ENCODE measurements at regions not wholly inside any gene's neighbourhood (a gene's known extent, or its start where the extent isn't known, plus 50 kb on each side); places are given as distances from the start of the nearest gene placed in this dataset.
"Not testable (repeated sequence)": the region's sequence is repeated elsewhere in the genome, so short reads cannot be mapped to it uniquely, and the experiment has no call there.

GRCh38 chr20:56900252-56900651 is 271.1 kb downstream of the TFAP2C start:
- no peak overlapping the region for H3K9ac ChIP-seq (ENCODE audit: low read depth in 1 of 2, low read length in 2 of 2)
- no peaks in the 10 kb centered on the region for H3K36me3 ChIP-seq (ENCODE audit: control insufficient read depth in 2 of 2, insufficient read depth in 2 of 2, low read length in 2 of 2)
- H3K27ac ChIP-seq (ENCODE audit: low read depth in 2 of 2, low read length in 2 of 2): no peak overlapping the region
- H3K27me3 ChIP-seq (ENCODE audit: control insufficient read depth in 2 of 2, insufficient read depth in 2 of 2, low read length in 2 of 2): no peaks in the 10 kb centered on the region
- H3K9me3 ChIP-seq (ENCODE audit: control insufficient read depth in 2 of 2, low read length in 2 of 2): no peaks in the 10 kb centered on the region
- no peak overlapping the region for H3K4me3 ChIP-seq (ENCODE audit: low read length in 2 of 2)
- no peaks in the 10 kb centered on the region for H3K4me1 ChIP-seq (ENCODE audit: control insufficient read depth in 2 of 2, insufficient read depth in 2 of 2, low read length in 2 of 2)

- H3K36me3 ChIP-seq (ENCODE audit: control insufficient read depth in 2 of 2, insufficient read depth in 2 of 2, low read length in 2 of 2): no peaks in the 10 kb centered on the region
- no peak overlapping the region for H3K9ac ChIP-seq (ENCODE audit: low read depth in 1 of 2, low read length in 2 of 2)
- no peaks in the 10 kb centered on the region for H3K4me1 ChIP-seq (ENCODE audit: control insufficient read depth in 2 of 2, insufficient read depth in 2 of 2, low read length in 2 of 2)
- H3K27me3 ChIP-seq (ENCODE audit: control insufficient read depth in 2 of 2, insufficient read depth in 2 of 2, low read length in 2 of 2): no peaks in the 10 kb centered on the region
- H3K4me3 ChIP-seq (ENCODE audit: low read length in 2 of 2): no peak overlapping the region
- no peak overlapping the region for H3K27ac ChIP-seq (ENCODE audit: low read depth in 2 of 2, low read length in 2 of 2)
- no peaks in the 10 kb centered on the region for H3K9me3 ChIP-seq (ENCODE audit: control insufficient read depth in 2 of 2, low read length in 2 of 2)
Observed at GRCh38 chr20:56903421-56903820, 274.3 kb downstream of the TFAP2C start.

GRCh38 chr20:56903858-56904257 is 274.8 kb downstream of the TFAP2C start:
- Histone ChIP-seq H3K36me3 (ENCODE audit: control insufficient read depth in 2 of 2, insufficient read depth in 2 of 2, low read length in 2 of 2) (no peaks in the 10 kb centered on the region), H3K27ac (ENCODE audit: low read depth in 2 of 2, low read length in 2 of 2) (no peak overlapping the region), H3K27me3 (ENCODE audit: control insufficient read depth in 2 of 2, insufficient read depth in 2 of 2, low read length in 2 of 2) (no peaks in the 10 kb centered on the region)

GRCh38 chr20:56909918-56910714 is 281.0 kb downstream of the TFAP2C start:
- Histone ChIP-seq H3K36me3 (ENCODE audit: control insufficient read depth in 2 of 2, insufficient read depth in 2 of 2, low read length in 2 of 2) (no peaks in the 10 kb centered on the region), H3K9me3 (ENCODE audit: control insufficient read depth in 2 of 2, low read length in 2 of 2) (no peaks in the 10 kb centered on the region), H3K9ac (ENCODE audit: low read depth in 1 of 2, low read length in 2 of 2) (no peak overlapping the region), H3K4me1 (ENCODE audit: control insufficient read depth in 2 of 2, insufficient read depth in 2 of 2, low read length in 2 of 2) (no peaks in the 10 kb centered on the region), H3K27ac (ENCODE audit: low read depth in 2 of 2, low read length in 2 of 2) (no peak overlapping the region), H3K4me3 (ENCODE audit: low read length in 2 of 2) (no peak overlapping the region), H3K27me3 (ENCODE audit: control insufficient read depth in 2 of 2, insufficient read depth in 2 of 2, low read length in 2 of 2) (no peaks in the 10 kb centered on the region)

More at GRCh38 chr20:56903858-56904257, 274.8 kb downstream of the TFAP2C start:
- no peaks in the 10 kb centered on the region for H3K4me1 ChIP-seq (ENCODE audit: control insufficient read depth in 2 of 2, insufficient read depth in 2 of 2, low read length in 2 of 2)
- H3K9me3 ChIP-seq (ENCODE audit: control insufficient read depth in 2 of 2, low read length in 2 of 2): no peaks in the 10 kb centered on the region
- no peak overlapping the region for H3K9ac ChIP-seq (ENCODE audit: low read depth in 1 of 2, low read length in 2 of 2)
- H3K4me3 ChIP-seq (ENCODE audit: low read length in 2 of 2): no peak overlapping the region

- no peaks in the 10 kb centered on the region for H3K36me3 ChIP-seq (ENCODE audit: control insufficient read depth in 2 of 2, insufficient read depth in 2 of 2, low read length in 2 of 2)
- H3K27me3 ChIP-seq (ENCODE audit: control insufficient read depth in 2 of 2, insufficient read depth in 2 of 2, low read length in 2 of 2): no peaks in the 10 kb centered on the region
- no peak overlapping the region for H3K9ac ChIP-seq (ENCODE audit: low read depth in 1 of 2, low read length in 2 of 2)
- H3K4me1 ChIP-seq (ENCODE audit: control insufficient read depth in 2 of 2, insufficient read depth in 2 of 2, low read length in 2 of 2): no peaks in the 10 kb centered on the region
- H3K27ac ChIP-seq (ENCODE audit: low read depth in 2 of 2, low read length in 2 of 2): no peak overlapping the region
- H3K9me3 ChIP-seq (ENCODE audit: control insufficient read depth in 2 of 2, low read length in 2 of 2): no peaks in the 10 kb centered on the region
- H3K4me3 ChIP-seq (ENCODE audit: low read length in 2 of 2): no peak overlapping the region
Observed at GRCh38 chr20:56911946-56912345, 282.8 kb downstream of the TFAP2C start.

- Histone ChIP-seq H3K9me3 (ENCODE audit: control insufficient read depth in 2 of 2, low read length in 2 of 2) (no peaks in the 10 kb centered on the region), H3K36me3 (ENCODE audit: control insufficient read depth in 2 of 2, insufficient read depth in 2 of 2, low read length in 2 of 2) (no peaks in the 10 kb centered on the region), H3K27ac (ENCODE audit: low read depth in 2 of 2, low read length in 2 of 2) (no peak overlapping the region), H3K27me3 (ENCODE audit: control insufficient read depth in 2 of 2, insufficient read depth in 2 of 2, low read length in 2 of 2) (no peaks in the 10 kb centered on the region), H3K4me3 (ENCODE audit: low read length in 2 of 2) (no peak overlapping the region), H3K9ac (ENCODE audit: low read depth in 1 of 2, low read length in 2 of 2) (no peak overlapping the region), H3K4me1 (ENCODE audit: control insufficient read depth in 2 of 2, insufficient read depth in 2 of 2, low read length in 2 of 2) (no peaks in the 10 kb centered on the region)
Observed at GRCh38 chr20:56914532-56914931, 285.4 kb downstream of the TFAP2C start.

GRCh38 chr20:56916345-56916622 is 287.2 kb downstream of the TFAP2C start:
- no peaks in the 10 kb centered on the region for H3K4me1 ChIP-seq (ENCODE audit: control insufficient read depth in 2 of 2, insufficient read depth in 2 of 2, low read length in 2 of 2)
- no peak overlapping the region for H3K27ac ChIP-seq (ENCODE audit: low read depth in 2 of 2, low read length in 2 of 2)
- H3K27me3 ChIP-seq (ENCODE audit: control insufficient read depth in 2 of 2, insufficient read depth in 2 of 2, low read length in 2 of 2): no peaks in the 10 kb centered on the region
- H3K9ac ChIP-seq (ENCODE audit: low read depth in 1 of 2, low read length in 2 of 2): no peak overlapping the region
- no peaks in the 10 kb centered on the region for H3K36me3 ChIP-seq (ENCODE audit: control insufficient read depth in 2 of 2, insufficient read depth in 2 of 2, low read length in 2 of 2)
- H3K9me3 ChIP-seq (ENCODE audit: control insufficient read depth in 2 of 2, low read length in 2 of 2): no peaks in the 10 kb centered on the region
- H3K4me3 ChIP-seq (ENCODE audit: low read length in 2 of 2): no peak overlapping the region

- H3K9ac ChIP-seq (ENCODE audit: low read depth in 1 of 2, low read length in 2 of 2); H3K36me3 ChIP-seq (ENCODE audit: control insufficient read depth in 2 of 2, insufficient read depth in 2 of 2, low read length in 2 of 2); H3K27ac ChIP-seq (ENCODE audit: low read depth in 2 of 2, low read length in 2 of 2); H3K4me3 ChIP-seq (ENCODE audit: low read length in 2 of 2); H3K4me1 ChIP-seq (ENCODE audit: control insufficient read depth in 2 of 2, insufficient read depth in 2 of 2, low read length in 2 of 2); H3K9me3 ChIP-seq (ENCODE audit: control insufficient read depth in 2 of 2, low read length in 2 of 2): not testable (repeated sequence)
- H3K27me3 ChIP-seq (ENCODE audit: control insufficient read depth in 2 of 2, insufficient read depth in 2 of 2, low read length in 2 of 2): peaks cover 0 to 16% of the 10 kb centered on the region in 2 donors
Observed at GRCh38 chr20:56920041-56920440, 290.9 kb downstream of the TFAP2C start.

- peaks cover 18 to 29% of the 10 kb centered on the region in 2 donors for H3K27me3 ChIP-seq (ENCODE audit: control insufficient read depth in 2 of 2, insufficient read depth in 2 of 2, low read length in 2 of 2)
- no peaks in the 10 kb centered on the region for H3K9me3 ChIP-seq (ENCODE audit: control insufficient read depth in 2 of 2, low read length in 2 of 2)
- H3K4me3 ChIP-seq (ENCODE audit: low read length in 2 of 2): no peak overlapping the region
- H3K4me1 ChIP-seq (ENCODE audit: control insufficient read depth in 2 of 2, insufficient read depth in 2 of 2, low read length in 2 of 2): no peaks in the 10 kb centered on the region
- no peak overlapping the region for H3K9ac ChIP-seq (ENCODE audit: low read depth in 1 of 2, low read length in 2 of 2)
- no peak overlapping the region for H3K27ac ChIP-seq (ENCODE audit: low read depth in 2 of 2, low read length in 2 of 2)
- H3K36me3 ChIP-seq (ENCODE audit: control insufficient read depth in 2 of 2, insufficient read depth in 2 of 2, low read length in 2 of 2): no peaks in the 10 kb centered on the region
Observed at GRCh38 chr20:56922497-56922896, 293.4 kb downstream of the TFAP2C start.

GRCh38 chr20:56924292-56925081 is 295.4 kb downstream of the TFAP2C start:
- Histone ChIP-seq H3K9ac (ENCODE audit: low read depth in 1 of 2, low read length in 2 of 2) (no peak overlapping the region), H3K4me3 (ENCODE audit: low read length in 2 of 2) (no peak overlapping the region), H3K27ac (ENCODE audit: low read depth in 2 of 2, low read length in 2 of 2) (no peak overlapping the region), H3K36me3 (ENCODE audit: control insufficient read depth in 2 of 2, insufficient read depth in 2 of 2, low read length in 2 of 2) (no peaks in the 10 kb centered on the region), H3K4me1 (ENCODE audit: control insufficient read depth in 2 of 2, insufficient read depth in 2 of 2, low read length in 2 of 2) (no peaks in the 10 kb centered on the region), H3K9me3 (ENCODE audit: control insufficient read depth in 2 of 2, low read length in 2 of 2) (no peaks in the 10 kb centered on the region), H3K27me3 (ENCODE audit: control insufficient read depth in 2 of 2, insufficient read depth in 2 of 2, low read length in 2 of 2) (peaks cover 30 to 35% of the 10 kb centered on the region in 2 donors)

All from mucosa of rectum (tissue), 2 donors.